H54 (cell line): ENCODE measurements at regions not wholly inside any gene's neighbourhood (a gene's known extent, or its start where the extent isn't known, plus 50 kb on each side); places are given as distances from the start of the nearest gene placed in this dataset.

Experiments
- DNase-seq: peaks from one replicate; pipeline ENCODE4 v3.0.0; 2011; ENCODE audit warnings: low spot score, mixed read lengths; ENCODE audit not compliant: insufficient read length
- FAIRE-seq: peaks from 3 replicates; lab custom pipeline; 2011; peaks lifted over from hg19 to GRCh38; lab: Jason Lieb, UNC
- POLR2A ChIP-seq: IDR thresholded peaks from 2 replicates; pipeline ENCODE4 v1.6.1; 2011; ENCODE audit warnings: low read depth, mild to moderate bottlenecking, low read length

- FAIRE-seq (peak; percentile 93), DNase-seq (no peak)
- TF ChIP-seq POLR2A: no peak
These were observed 1138.4 kb downstream of the SI start for GRCh38 chr3:163939926-163940325.

GRCh38 chr3:163936543-163936942 lies 1141.8 kb downstream of the SI start:
- DNase-seq (no peak), FAIRE-seq (no peak)
- TF ChIP-seq POLR2A: no peak

- DNase-seq (no peak), FAIRE-seq (no peak)
- TF ChIP-seq POLR2A: no peak
These were observed 1142.9 kb downstream of the SI start for GRCh38 chr3:163935411-163935810.

- FAIRE-seq (no peak), DNase-seq (no peak)
- TF ChIP-seq POLR2A: no peak
These were observed 1149.1 kb downstream of the SI start for GRCh38 chr3:163929069-163929652.

- no peak for TF ChIP-seq POLR2A
- no peak for FAIRE-seq
- DNase-seq: no peak
These were observed 1150.8 kb downstream of the SI start for GRCh38 chr3:163927521-163927920.

GRCh38 chr3:163924600-163924999 lies 1153.7 kb downstream of the SI start:
- DNase-seq (no peak), FAIRE-seq (no peak)
- no peak for TF ChIP-seq POLR2A

GRCh38 chr3:163919154-163919553 lies 1159.1 kb downstream of the SI start:
- no peak for DNase-seq
- TF ChIP-seq POLR2A: no peak
- no peak for FAIRE-seq

GRCh38 chr3:163916596-163917560 lies 1161.4 kb downstream of the SI start:
- no peak for TF ChIP-seq POLR2A
- FAIRE-seq: no peak
- DNase-seq: no peak

- no peak for TF ChIP-seq POLR2A
- FAIRE-seq (no peak), DNase-seq (no peak)
These were observed 1163.0 kb downstream of the SI start for GRCh38 chr3:163915280-163915679.

- TF ChIP-seq POLR2A: no peak
- DNase-seq (no peak), FAIRE-seq (no peak)
These were observed 1163.7 kb downstream of the SI start for GRCh38 chr3:163914567-163914966.

GRCh38 chr3:163891771-163892170 lies 1186.5 kb downstream of the SI start:
- no peak for FAIRE-seq
- DNase-seq: no peak
- no peak for TF ChIP-seq POLR2A

GRCh38 chr3:163890661-163891060 lies 1187.6 kb downstream of the SI start:
- TF ChIP-seq POLR2A: no peak
- FAIRE-seq (no peak), DNase-seq (no peak)

- DNase-seq: no peak
- no peak for TF ChIP-seq POLR2A
- FAIRE-seq: no peak
These were observed 1199.1 kb downstream of the SI start for GRCh38 chr3:163879172-163879571.

GRCh38 chr3:163878396-163878795 lies 1199.9 kb downstream of the SI start:
- no peak for DNase-seq
- no peak for TF ChIP-seq POLR2A
- no peak for FAIRE-seq

GRCh38 chr3:163877805-163878204 lies 1200.5 kb downstream of the SI start:
- TF ChIP-seq POLR2A: no peak
- DNase-seq (no peak), FAIRE-seq (no peak)

GRCh38 chr3:163863146-163863545 lies 1215.2 kb downstream of the SI start:
- TF ChIP-seq POLR2A: no peak
- FAIRE-seq (no peak), DNase-seq (no peak)
